ENCODE measurements at regions not wholly inside any gene's neighbourhood (a gene's known extent, or its start where the extent isn't known, plus 50 kb on each side); places are given as distances from the start of the nearest gene placed in this dataset.

GRCh38 chr5:6142353-6142752 lies 236.0 kb downstream of the MED10 start:
- TF ChIP-seq CTCF (conservative IDR thresholded peaks at IDR 0.05) (no peak), ZFX (IDR thresholded peaks at IDR 0.05) (no peak)
